GM12878 (cell line): ENCODE measurements at regions not wholly inside any gene's neighbourhood (a gene's known extent, or its start where the extent isn't known, plus 50 kb on each side); places are given as distances from the start of the nearest gene placed in this dataset.

Experiments
- GABPA ChIP-seq: IDR thresholded peaks from 2 replicates; pipeline ENCODE4 v1.6.1; 2014; ENCODE audit warnings: antibody characterized with exemption, low read depth, mild to moderate bottlenecking, inconsistent platforms
- HCFC1 ChIP-seq: fragments of 150-350 bp; IDR thresholded peaks from 2 replicates; pipeline ENCODE4 v1.6.1; 2014; ENCODE audit warnings: low read length
- MYB ChIP-seq: fragments of 150-350 bp; IDR thresholded peaks from 2 replicates; pipeline ENCODE4 v1.6.1; 2014; ENCODE audit warnings: mild to moderate bottlenecking, low read depth, low read length, borderline replicate concordance
- STAT1 ChIP-seq: fragments of 450-650 bp; conservative IDR thresholded peaks from 2 replicates; pipeline ENCODE4 v1.6.1; 2014; ENCODE audit warnings: antibody characterized with exemption, mild to moderate bottlenecking
- SUZ12 ChIP-seq: fragments of 200-600 bp; sonication (generic); IDR thresholded peaks from one replicate; pipeline ENCODE4 v1.6.1; 2018; ENCODE audit warnings: antibody characterized with exemption, mild to moderate bottlenecking; ENCODE audit not compliant: unreplicated experiment
- TCF7 ChIP-seq: IDR thresholded peaks from 2 replicates; pipeline ENCODE4 v1.6.1; 2014; ENCODE audit warnings: antibody characterized with exemption, borderline replicate concordance
- TF ChIP-seq, protein P1 (sequence below): fragments of 450-650 bp; IDR thresholded peaks from 2 replicates; pipeline ENCODE4 v1.6.1; 2018; ENCODE audit warnings: mild to moderate bottlenecking, low read depth, moderate library complexity; ENCODE audit not compliant: partially characterized antibody
- TF ChIP-seq, protein P2 (sequence below): fragments of 450-650 bp; conservative IDR thresholded peaks from 2 replicates; pipeline ENCODE4 v1.6.1; 2017; ENCODE audit warnings: mild to moderate bottlenecking, moderate library complexity
- TF ChIP-seq, protein P3 (sequence below): fragments of 450-650 bp; IDR thresholded peaks from 2 replicates; pipeline ENCODE4 v1.6.1; 2017; ENCODE audit warnings: borderline replicate concordance
- TF ChIP-seq, protein P4 (sequence below): fragments of 450-650 bp; IDR thresholded peaks from 2 replicates; pipeline ENCODE4 v1.6.1; 2016; ENCODE audit warnings: mild to moderate bottlenecking

DNA sequence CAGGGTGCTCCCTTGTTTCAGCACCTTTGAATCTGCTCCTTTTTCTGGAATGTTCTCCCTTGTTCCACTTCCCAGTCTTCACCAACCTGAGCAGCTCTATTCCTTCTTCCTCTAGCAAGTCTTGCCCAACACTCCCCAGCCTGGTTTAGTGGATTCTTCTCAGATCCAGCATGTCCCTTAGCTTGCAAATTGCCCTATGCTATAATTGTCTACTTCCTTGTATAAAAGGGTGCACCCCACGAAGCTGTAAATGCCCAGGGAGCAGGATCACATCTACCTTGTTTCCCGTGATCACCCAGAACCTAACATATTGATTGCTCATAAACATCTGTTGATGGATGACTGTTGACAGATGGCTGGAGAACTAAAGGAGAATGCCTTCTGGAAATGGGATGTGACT lies 93.2 kb upstream of the C1QTNF9B start (continued):
- TF ChIP-seq, protein P1, sequence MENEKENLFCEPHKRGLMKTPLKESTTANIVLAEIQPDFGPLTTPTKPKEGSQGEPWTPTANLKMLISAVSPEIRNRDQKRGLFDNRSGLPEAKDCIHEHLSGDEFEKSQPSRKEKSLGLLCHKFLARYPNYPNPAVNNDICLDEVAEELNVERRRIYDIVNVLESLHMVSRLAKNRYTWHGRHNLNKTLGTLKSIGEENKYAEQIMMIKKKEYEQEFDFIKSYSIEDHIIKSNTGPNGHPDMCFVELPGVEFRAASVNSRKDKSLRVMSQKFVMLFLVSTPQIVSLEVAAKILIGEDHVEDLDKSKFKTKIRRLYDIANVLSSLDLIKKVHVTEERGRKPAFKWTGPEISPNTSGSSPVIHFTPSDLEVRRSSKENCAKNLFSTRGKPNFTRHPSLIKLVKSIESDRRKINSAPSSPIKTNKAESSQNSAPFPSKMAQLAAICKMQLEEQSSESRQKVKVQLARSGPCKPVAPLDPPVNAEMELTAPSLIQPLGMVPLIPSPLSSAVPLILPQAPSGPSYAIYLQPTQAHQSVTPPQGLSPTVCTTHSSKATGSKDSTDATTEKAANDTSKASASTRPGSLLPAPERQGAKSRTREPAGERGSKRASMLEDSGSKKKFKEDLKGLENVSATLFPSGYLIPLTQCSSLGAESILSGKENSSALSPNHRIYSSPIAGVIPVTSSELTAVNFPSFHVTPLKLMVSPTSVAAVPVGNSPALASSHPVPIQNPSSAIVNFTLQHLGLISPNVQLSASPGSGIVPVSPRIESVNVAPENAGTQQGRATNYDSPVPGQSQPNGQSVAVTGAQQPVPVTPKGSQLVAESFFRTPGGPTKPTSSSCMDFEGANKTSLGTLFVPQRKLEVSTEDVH, result no peak
- no peak for TF ChIP-seq MYB
- TF ChIP-seq, protein P2, sequence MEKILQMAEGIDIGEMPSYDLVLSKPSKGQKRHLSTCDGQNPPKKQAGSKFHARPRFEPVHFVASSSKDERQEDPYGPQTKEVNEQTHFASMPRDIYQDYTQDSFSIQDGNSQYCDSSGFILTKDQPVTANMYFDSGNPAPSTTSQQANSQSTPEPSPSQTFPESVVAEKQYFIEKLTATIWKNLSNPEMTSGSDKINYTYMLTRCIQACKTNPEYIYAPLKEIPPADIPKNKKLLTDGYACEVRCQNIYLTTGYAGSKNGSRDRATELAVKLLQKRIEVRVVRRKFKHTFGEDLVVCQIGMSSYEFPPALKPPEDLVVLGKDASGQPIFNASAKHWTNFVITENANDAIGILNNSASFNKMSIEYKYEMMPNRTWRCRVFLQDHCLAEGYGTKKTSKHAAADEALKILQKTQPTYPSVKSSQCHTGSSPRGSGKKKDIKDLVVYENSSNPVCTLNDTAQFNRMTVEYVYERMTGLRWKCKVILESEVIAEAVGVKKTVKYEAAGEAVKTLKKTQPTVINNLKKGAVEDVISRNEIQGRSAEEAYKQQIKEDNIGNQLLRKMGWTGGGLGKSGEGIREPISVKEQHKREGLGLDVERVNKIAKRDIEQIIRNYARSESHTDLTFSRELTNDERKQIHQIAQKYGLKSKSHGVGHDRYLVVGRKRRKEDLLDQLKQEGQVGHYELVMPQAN, result no peak
- TF ChIP-seq, protein P3, sequence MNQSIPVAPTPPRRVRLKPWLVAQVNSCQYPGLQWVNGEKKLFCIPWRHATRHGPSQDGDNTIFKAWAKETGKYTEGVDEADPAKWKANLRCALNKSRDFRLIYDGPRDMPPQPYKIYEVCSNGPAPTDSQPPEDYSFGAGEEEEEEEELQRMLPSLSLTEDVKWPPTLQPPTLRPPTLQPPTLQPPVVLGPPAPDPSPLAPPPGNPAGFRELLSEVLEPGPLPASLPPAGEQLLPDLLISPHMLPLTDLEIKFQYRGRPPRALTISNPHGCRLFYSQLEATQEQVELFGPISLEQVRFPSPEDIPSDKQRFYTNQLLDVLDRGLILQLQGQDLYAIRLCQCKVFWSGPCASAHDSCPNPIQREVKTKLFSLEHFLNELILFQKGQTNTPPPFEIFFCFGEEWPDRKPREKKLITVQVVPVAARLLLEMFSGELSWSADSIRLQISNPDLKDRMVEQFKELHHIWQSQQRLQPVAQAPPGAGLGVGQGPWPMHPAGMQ, result no peak
- TF ChIP-seq, protein P4, sequence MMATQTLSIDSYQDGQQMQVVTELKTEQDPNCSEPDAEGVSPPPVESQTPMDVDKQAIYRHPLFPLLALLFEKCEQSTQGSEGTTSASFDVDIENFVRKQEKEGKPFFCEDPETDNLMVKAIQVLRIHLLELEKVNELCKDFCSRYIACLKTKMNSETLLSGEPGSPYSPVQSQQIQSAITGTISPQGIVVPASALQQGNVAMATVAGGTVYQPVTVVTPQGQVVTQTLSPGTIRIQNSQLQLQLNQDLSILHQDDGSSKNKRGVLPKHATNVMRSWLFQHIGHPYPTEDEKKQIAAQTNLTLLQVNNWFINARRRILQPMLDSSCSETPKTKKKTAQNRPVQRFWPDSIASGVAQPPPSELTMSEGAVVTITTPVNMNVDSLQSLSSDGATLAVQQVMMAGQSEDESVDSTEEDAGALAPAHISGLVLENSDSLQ, result no peak
- no peak for TF ChIP-seq TCF7
- TF ChIP-seq HCFC1, result no peak
- no peak for TF ChIP-seq GABPA
- TF ChIP-seq SUZ12, result no peak
- no peak for TF ChIP-seq STAT1
- TF ChIP-seq, all 136 proteins: peak for 0
